ENCODE measurements at regions not wholly inside any gene's neighbourhood (a gene's known extent, or its start where the extent isn't known, plus 50 kb on each side); places are given as distances from the start of the nearest gene placed in this dataset.

GRCh38 chr3:41093476-41093875, 105.8 kb upstream of the CTNNB1 start:
- H3K27me3 Mint-ChIP-seq: peaks cover 10% of the 10 kb centered on the region
- H3K9me3 Mint-ChIP-seq (ENCODE audit: low read depth): no peaks in the 10 kb centered on the region
- no peak for TF ChIP-seq CTCF (IDR thresholded peaks at IDR 0.05; ENCODE audit: unreplicated experiment)
- no peaks in the 10 kb centered on the region for H3K36me3 Mint-ChIP-seq (ENCODE audit: insufficient read depth)
- no peak overlapping the region for H3K27ac Mint-ChIP-seq
- H3K4me3 Mint-ChIP-seq (ENCODE audit: low read depth): no peak overlapping the region
- no peak for DNase-seq (ENCODE audit: low spot score, unreplicated experiment)
- no peaks in the 10 kb centered on the region for H3K4me1 Mint-ChIP-seq (ENCODE audit: low read depth)

DNA sequence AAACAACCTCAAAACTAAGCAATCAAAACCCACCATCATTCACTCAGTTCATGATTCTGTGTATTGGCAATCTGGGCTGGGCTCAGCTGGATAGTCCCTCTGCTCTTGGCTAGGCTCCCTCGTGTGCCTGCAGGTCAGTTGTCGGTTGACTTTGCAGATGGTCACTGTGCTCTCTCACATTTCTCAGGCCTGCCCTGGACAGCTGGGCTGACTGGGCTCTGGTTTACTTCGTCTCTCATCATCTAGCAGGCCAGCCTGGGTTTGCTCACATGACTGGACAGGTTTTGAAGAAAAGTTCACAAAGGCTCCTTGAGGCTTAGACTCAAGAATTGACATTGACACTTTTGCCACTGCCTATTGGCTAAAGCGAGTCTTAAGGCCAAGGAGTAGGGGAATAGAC, 105.0 kb upstream of the CTNNB1 start:
- H3K9me3 Mint-ChIP-seq (ENCODE audit: low read depth): no peaks in the 10 kb centered on the region
- no peaks in the 10 kb centered on the region for H3K36me3 Mint-ChIP-seq (ENCODE audit: insufficient read depth)
- peaks cover 10% of the 10 kb centered on the region for H3K27me3 Mint-ChIP-seq
- no peak for TF ChIP-seq CTCF (IDR thresholded peaks at IDR 0.05; ENCODE audit: unreplicated experiment)
- H3K4me3 Mint-ChIP-seq (ENCODE audit: low read depth): no peak overlapping the region
- no peaks in the 10 kb centered on the region for H3K4me1 Mint-ChIP-seq (ENCODE audit: low read depth)
- no peak for DNase-seq (ENCODE audit: low spot score, unreplicated experiment)
- no peak overlapping the region for H3K27ac Mint-ChIP-seq

GRCh38 chr3:41095702-41096101, 103.6 kb upstream of the CTNNB1 start:
- DNase-seq (ENCODE audit: low spot score, unreplicated experiment): no peak
- Mint-ChIP-seq H3K9me3 (ENCODE audit: low read depth) (no peaks in the 10 kb centered on the region), H3K36me3 (ENCODE audit: insufficient read depth) (no peaks in the 10 kb centered on the region), H3K4me1 (ENCODE audit: low read depth) (no peaks in the 10 kb centered on the region), H3K27me3 (peaks cover 10% of the 10 kb centered on the region), H3K27ac (no peak overlapping the region), H3K4me3 (ENCODE audit: low read depth) (no peak overlapping the region)
- TF ChIP-seq CTCF (IDR thresholded peaks at IDR 0.05; ENCODE audit: unreplicated experiment): no peak

GRCh38 chr3:41097896-41098496, 101.3 kb upstream of the CTNNB1 start:
- TF ChIP-seq CTCF (IDR thresholded peaks at IDR 0.05; ENCODE audit: unreplicated experiment): no peak
- no peaks in the 10 kb centered on the region for H3K9me3 Mint-ChIP-seq (ENCODE audit: low read depth)
- H3K36me3 Mint-ChIP-seq (ENCODE audit: insufficient read depth): no peaks in the 10 kb centered on the region
- H3K4me1 Mint-ChIP-seq (ENCODE audit: low read depth): no peaks in the 10 kb centered on the region
- no peak for DNase-seq (ENCODE audit: low spot score, unreplicated experiment)
- peaks cover 10% of the 10 kb centered on the region for H3K27me3 Mint-ChIP-seq
- H3K4me3 Mint-ChIP-seq (ENCODE audit: low read depth): no peak overlapping the region
- H3K27ac Mint-ChIP-seq: no peak overlapping the region

- Mint-ChIP-seq H3K4me3 (ENCODE audit: low read depth) (no peak overlapping the region), H3K9me3 (ENCODE audit: low read depth) (no peaks in the 10 kb centered on the region), H3K4me1 (ENCODE audit: low read depth) (no peaks in the 10 kb centered on the region), H3K27ac (no peak overlapping the region), H3K27me3 (peaks cover 18% of the 10 kb centered on the region), H3K36me3 (ENCODE audit: insufficient read depth) (no peaks in the 10 kb centered on the region)
- DNase-seq (ENCODE audit: low spot score, unreplicated experiment): no peak
- TF ChIP-seq CTCF (IDR thresholded peaks at IDR 0.05; ENCODE audit: unreplicated experiment): no peak
These were observed 98.1 kb upstream of the CTNNB1 start for GRCh38 chr3:41101231-41101630.

Data from progenitor cell of endocrine pancreas (in vitro differentiated cells).